MCF 10A (cell line): ENCODE measurements at regions not wholly inside any gene's neighbourhood (a gene's known extent, or its start where the extent isn't known, plus 50 kb on each side); places are given as distances from the start of the nearest gene placed in this dataset.

ENCODE experiments used
- BruUV-seq: library from RNA; stranded (reverse); fragments of 400-500 nt; replicated peaks from 2 replicates; lab custom pipeline; 2021; lab: Mats Ljungman, UMichigan
- CTCF ChIA-PET: fragments of 300-600 bp; sonication (Branson Sonifier 250); formaldehyde crosslinking; extraction: SDS; loops from one replicate; lab custom pipeline; 2021; ENCODE audit warnings: antibody characterized with exemption, inconsistent platforms; lab: Yijun Ruan, JAX
- POLR2A ChIA-PET: fragments of 300-600, 350-650 bp; sonication (Branson Sonifier 250); formaldehyde crosslinking; extraction: SDS; loops from one replicate; lab custom pipeline; 2020; ENCODE audit warnings: antibody characterized with exemption, inconsistent platforms; lab: Yijun Ruan, JAX
- DNase-seq: peaks from one replicate; pipeline ENCODE4 v3.0.0-alpha.2; 2018; ENCODE audit not compliant: unreplicated experiment
- H3K27ac Mint-ChIP-seq: one replicate; pipeline ENCODE4 v1.8.0; 2022; ENCODE audit warnings: mild to moderate bottlenecking, low read depth, mixed read lengths; ENCODE audit not compliant: unreplicated experiment
- H3K27me3 Mint-ChIP-seq: one replicate; pipeline ENCODE4 v1.8.0; 2022; ENCODE audit warnings: mixed read lengths; ENCODE audit not compliant: insufficient read depth, unreplicated experiment
- H3K36me3 Mint-ChIP-seq: one replicate; pipeline ENCODE4 v1.8.0; 2022; ENCODE audit warnings: mild to moderate bottlenecking, moderate library complexity, mixed read lengths; ENCODE audit not compliant: insufficient read depth, unreplicated experiment
- H3K4me1 Mint-ChIP-seq: one replicate; pipeline ENCODE4 v1.8.0; 2022; ENCODE audit warnings: mixed read lengths; ENCODE audit not compliant: insufficient read depth, unreplicated experiment
- H3K4me3 Mint-ChIP-seq: one replicate; pipeline ENCODE4 v1.8.0; 2022; ENCODE audit warnings: mild to moderate bottlenecking, moderate library complexity, mixed read lengths; ENCODE audit not compliant: unreplicated experiment
- H3K9me3 Mint-ChIP-seq: one replicate; pipeline ENCODE4 v1.8.0; 2022; ENCODE audit warnings: mixed read lengths; ENCODE audit not compliant: unreplicated experiment
- CTCF ChIP-seq: fragments of 200-600 bp; IDR thresholded peaks from one replicate; pipeline ENCODE4 v1.8.0; 2022; ENCODE audit warnings: antibody characterized with exemption, mild to moderate bottlenecking; ENCODE audit not compliant: unreplicated experiment
- intact Hi-C: fragments of 100-400 bp; cut with micrococcal nuclease; formaldehyde crosslinking; loops from 2 replicates; pipeline ENCODE4 v1.14.1; 2022

- intact Hi-C loops, result no loop called here
- H3K4me1 Mint-ChIP-seq, result no peaks in the 10 kb centered on the region
- ChIA-PET POLR2A (no interaction called here), CTCF (no interaction called here)
- no peak overlapping the region for H3K4me3 Mint-ChIP-seq
- BruUV-seq, result no TSS peak
- no peaks in the 10 kb centered on the region for H3K9me3 Mint-ChIP-seq
- TF ChIP-seq CTCF, result no peak
- DNase-seq, result peak; percentile 12
- H3K27me3 Mint-ChIP-seq, result no peaks in the 10 kb centered on the region
- peak overlapping the region; percentile 25 for H3K27ac Mint-ChIP-seq
- H3K36me3 Mint-ChIP-seq, result no peaks in the 10 kb centered on the region
Observed at GRCh38 chr11:38252620-38253019, 1654.6 kb upstream of the RAG2 start.

DNA sequence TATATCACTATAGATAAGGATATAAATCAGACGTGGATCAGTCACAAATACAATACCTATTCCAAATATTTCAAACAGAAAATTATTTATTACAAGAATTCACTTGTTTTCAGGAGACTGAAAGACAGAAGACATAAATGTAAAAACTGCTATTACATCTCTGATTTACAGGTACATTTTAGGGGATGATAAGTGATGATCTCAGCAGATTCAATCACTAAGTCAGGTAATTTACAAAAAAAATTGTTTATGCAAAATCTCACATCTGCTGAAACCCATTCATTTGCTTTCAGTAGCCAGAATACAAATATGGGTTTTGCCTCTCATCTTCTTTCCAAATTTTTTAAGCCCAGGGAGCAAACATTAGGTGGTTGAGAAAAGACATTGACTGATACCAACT is 1648.4 kb upstream of the RAG2 start:
- no peak for DNase-seq
- CTCF ChIA-PET, result no interaction called here
- no peaks in the 10 kb centered on the region for H3K27me3 Mint-ChIP-seq
- no peaks in the 10 kb centered on the region for H3K4me1 Mint-ChIP-seq
- no peaks in the 10 kb centered on the region for H3K9me3 Mint-ChIP-seq
- POLR2A ChIA-PET, result no interaction called here
- intact Hi-C loops, result no loop called here
- no peak overlapping the region for H3K27ac Mint-ChIP-seq
- H3K36me3 Mint-ChIP-seq, result no peaks in the 10 kb centered on the region
- BruUV-seq, result no TSS peak
- no peak for TF ChIP-seq CTCF
- H3K4me3 Mint-ChIP-seq, result no peak overlapping the region

- no peak for TF ChIP-seq CTCF
- DNase-seq, result peak; percentile 6
- H3K36me3 Mint-ChIP-seq, result no peaks in the 10 kb centered on the region
- no TSS peak for BruUV-seq
- POLR2A ChIA-PET, result no interaction called here
- CTCF ChIA-PET, result interaction anchor here (0.5 to 0.7 kb wide), 3 partner anchors 20 to 512 kb away, joined by 3 to 4 read pairs (median 4); no protein-coding TSS in a partner anchor
- no peaks in the 10 kb centered on the region for H3K4me1 Mint-ChIP-seq
- H3K9me3 Mint-ChIP-seq, result peaks cover 17% of the 10 kb centered on the region
- H3K4me3 Mint-ChIP-seq, result no peak overlapping the region
- intact Hi-C loops, result no loop called here
- no peaks in the 10 kb centered on the region for H3K27me3 Mint-ChIP-seq
- H3K27ac Mint-ChIP-seq, result no peak overlapping the region
Observed at GRCh38 chr11:38226684-38227083, 1628.6 kb upstream of the RAG2 start.

DNA sequence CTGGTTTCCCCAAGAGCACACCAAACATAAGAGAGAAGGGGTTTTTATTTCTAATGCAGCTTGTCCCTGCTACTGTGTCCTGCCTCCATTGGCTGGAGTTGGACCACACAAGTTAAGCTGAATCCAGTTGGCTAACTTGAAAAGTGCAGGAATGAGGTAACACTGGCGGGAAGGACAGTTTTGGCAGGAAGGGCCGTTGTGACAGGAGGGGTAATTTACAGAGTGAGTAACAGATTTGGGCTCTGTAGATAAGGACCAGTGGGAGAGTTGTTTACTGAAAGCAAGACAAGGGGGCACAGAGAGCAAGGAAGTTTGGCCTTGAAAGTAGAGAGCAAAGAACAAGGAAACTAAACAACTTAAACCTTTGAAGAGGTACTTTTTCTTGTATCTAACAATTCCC is 1623.3 kb upstream of the RAG2 start:
- no peak for DNase-seq
- ChIA-PET POLR2A (no interaction called here), CTCF (interaction anchor here (0.8 kb wide), 1 partner anchor 513 kb away, joined by 3 read pairs; no protein-coding TSS in a partner anchor)
- no peak for TF ChIP-seq CTCF
- Mint-ChIP-seq H3K27me3 (no peaks in the 10 kb centered on the region), H3K9me3 (no peaks in the 10 kb centered on the region), H3K27ac (no peak overlapping the region), H3K36me3 (no peaks in the 10 kb centered on the region), H3K4me3 (no peak overlapping the region), H3K4me1 (no peaks in the 10 kb centered on the region)
- intact Hi-C loops, result no loop called here
- no TSS peak for BruUV-seq
